ENCODE measurements at regions not wholly inside any gene's neighbourhood (a gene's known extent, or its start where the extent isn't known, plus 50 kb on each side); places are given as distances from the start of the nearest gene placed in this dataset.

DNA sequence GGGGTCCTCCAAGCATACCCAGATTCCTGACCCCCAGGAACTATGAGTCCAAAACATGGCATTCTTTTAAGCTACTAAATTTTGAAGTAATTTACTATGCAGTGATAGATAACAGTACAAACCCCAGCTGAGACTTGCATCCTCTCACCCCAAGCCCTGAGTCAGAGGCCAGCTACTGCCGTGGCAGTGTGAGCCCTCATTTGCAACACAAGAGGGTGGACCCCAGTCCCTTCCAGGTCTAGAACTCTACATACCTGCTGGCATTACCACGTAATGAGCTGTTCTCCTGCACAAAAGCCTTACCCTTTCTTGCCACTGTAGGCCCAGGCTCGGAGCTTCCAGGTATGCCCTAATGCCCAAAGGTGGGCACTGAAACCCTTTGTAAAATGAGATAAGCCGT lies 108.6 kb upstream of the ERCC6L2 start:
- TF ChIP-seq GATA2 (IDR thresholded peaks at IDR 0.05; ENCODE audit: low read depth, low read length): no peak
- TF ChIP-seq GATA3 (IDR thresholded peaks at IDR 0.05; ENCODE audit: low read depth, low read length): no peak

Data from SH-SY5Y (cell line).